Left renal cortex interstitium (tissue), 4 donors: ENCODE measurements at regions not wholly inside any gene's neighbourhood (a gene's known extent, or its start where the extent isn't known, plus 50 kb on each side); places are given as distances from the start of the nearest gene placed in this dataset.
"Not testable (repeated sequence)": the region's sequence is repeated elsewhere in the genome, so short reads cannot be mapped to it uniquely, and the experiment has no call there.

Experiments used
- DNase-seq, 4 donors: peaks; one replicate each; pipeline ENCODE4 v3.0.0-alpha.2; 2013; ENCODE audit warnings: low read depth in 4 of 4, low spot score in 2 of 4, missing footprints in 1 of 4

GRCh38 chr3:20668411-20668810 is 482.4 kb upstream of the SGO1 start:
- no peak for DNase-seq

GRCh38 chr3:20666091-20666490 is 480.1 kb upstream of the SGO1 start:
- no peak for DNase-seq

GRCh38 chr3:20658491-20658890 is 472.5 kb upstream of the SGO1 start:
- no peak for DNase-seq

DNA sequence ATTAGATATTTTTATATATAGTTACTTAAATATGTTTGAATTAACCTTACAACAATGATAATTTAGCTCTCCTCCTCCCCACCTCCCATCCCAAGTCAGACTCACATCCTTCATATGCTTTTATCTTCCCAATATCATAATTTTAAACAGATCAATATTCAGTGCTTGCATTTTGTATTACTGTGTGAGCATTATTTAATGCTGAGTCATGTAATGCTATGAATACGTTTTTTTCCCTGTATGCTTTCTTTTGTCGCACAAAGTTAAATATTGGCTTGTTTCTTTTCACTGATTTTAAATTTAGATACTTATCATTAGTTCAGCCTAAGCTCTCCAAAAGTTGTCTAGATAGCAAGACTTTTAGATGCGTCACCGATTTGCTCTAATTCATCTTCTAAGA is 471.6 kb upstream of the SGO1 start:
- no peak for DNase-seq

DNA sequence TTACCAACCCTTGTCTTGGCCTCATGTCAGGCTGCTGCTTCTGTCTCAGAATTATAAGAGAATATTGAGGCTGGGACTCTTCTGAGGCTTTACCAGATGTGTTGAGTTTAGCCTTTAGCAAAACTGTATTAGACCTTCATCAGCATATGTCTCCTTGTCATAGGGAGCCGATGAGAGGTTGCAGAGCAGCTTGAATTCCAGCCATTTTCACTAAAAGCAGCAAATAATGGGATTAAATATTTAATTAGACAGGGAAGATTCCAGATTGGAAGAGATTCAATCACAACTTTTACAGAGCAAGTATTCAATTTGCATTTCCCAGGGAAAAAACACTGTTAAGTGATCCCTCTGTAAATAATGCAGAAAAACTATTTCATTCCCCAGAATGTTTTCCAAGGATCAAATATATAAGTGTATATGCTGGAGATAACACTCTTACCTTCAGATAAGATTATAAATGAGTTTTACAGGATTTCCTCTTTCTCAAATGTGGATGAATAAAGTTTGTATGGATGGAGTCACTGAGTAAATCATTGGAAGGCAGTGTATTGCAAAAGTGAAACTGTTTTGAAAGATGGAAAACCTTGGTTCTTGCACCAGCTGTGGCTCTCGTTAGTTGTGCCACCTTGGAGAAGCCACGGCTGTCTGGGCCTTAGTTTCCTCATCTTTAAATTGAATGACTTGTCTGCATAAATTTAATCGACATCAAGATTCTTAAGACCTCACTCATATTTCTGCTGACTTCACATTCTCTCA is 466.4 kb upstream of the SGO1 start:
- DNase-seq = no peak

DNA sequence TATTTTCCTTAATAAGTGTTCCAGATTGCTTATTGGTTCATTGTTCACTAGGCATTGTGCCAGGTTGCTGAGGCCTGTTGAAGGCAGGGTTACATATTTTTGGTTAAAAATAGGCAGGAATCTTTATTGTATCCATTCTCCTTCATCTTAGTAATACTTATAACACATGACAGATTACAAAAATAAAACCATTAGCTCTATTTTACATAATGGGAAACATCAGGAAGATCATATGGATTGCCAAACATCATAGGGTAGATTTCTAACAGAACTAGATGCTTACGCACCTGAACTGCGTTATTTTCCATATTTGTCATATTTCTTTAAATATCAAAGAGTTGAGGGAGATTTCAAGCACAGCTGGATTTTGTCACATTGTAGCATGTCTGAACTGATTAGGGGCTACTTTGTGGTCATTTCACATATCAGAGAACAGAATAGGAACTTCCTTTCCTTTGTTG is 462.9 kb upstream of the SGO1 start:
- DNase-seq = no peak

- DNase-seq = no peak
These were observed 462.3 kb upstream of the SGO1 start for GRCh38 chr3:20648294-20648693.

DNA sequence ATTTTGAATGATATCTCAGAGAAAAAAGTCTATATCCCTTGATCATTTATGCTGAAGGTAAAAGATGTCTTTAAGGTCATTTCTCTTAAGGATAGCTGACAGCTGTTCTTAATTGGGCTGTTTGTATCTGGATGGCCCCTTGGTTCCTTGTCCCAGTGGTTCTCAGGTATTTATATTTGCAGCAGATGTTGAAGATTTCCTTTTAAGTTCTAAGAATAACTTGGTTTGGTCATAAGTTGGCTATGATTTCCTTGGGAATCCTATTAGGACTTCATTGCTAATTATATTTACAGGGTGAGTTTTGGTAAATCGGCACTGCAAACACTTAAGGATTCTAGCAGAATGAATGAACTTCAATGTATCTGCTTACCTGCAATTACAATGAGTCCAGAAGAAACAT is 460.4 kb upstream of the SGO1 start:
- DNase-seq = no peak

GRCh38 chr3:20645340-20645739 is 459.3 kb upstream of the SGO1 start:
- no peak for DNase-seq

- no peak for DNase-seq
These were observed 451.7 kb upstream of the SGO1 start for GRCh38 chr3:20637729-20638128.

GRCh38 chr3:20622304-20622703 is 436.3 kb upstream of the SGO1 start:
- no peak for DNase-seq

DNA sequence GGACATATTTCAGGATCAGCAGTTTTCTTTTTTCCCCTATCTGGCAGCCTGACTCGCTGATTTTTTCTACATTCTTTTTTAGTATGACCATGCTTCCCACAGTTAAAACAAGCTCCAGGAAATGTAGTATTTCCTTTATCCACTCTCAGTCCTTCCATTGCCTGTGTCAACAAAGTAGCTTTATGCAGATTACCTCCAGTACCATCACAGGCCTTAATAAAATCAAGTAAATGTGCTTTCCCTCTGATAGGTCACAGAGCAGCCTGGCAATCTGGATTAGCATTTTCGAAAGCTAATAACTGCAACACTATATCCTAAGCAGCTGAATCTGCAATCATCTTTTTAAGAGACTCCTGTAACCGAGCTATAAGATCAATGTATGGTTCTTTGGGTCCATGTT is 432.6 kb upstream of the SGO1 start:
- not testable (repeated sequence) for DNase-seq

DNA sequence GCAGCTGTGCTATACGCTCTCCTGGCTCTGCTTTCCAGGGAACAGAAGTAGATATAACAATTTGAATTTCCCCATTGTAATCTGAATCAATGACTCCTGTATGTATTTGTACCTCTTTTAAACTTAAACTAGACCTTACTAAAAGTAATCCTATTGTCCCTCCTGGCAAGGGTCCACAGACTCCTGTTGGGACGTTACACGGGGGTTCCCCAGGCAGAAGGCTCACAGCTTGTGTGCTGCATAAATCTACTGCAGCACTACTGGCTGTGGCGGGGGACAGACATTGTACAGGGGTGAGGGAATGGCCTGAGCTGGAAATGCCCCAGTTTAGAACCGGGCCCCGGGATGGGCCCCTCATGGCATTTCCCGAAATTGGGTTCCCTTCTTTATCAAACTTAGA is 432.2 kb upstream of the SGO1 start:
- not testable (repeated sequence) for DNase-seq

- DNase-seq = not testable (repeated sequence)
These were observed 430.0 kb upstream of the SGO1 start for GRCh38 chr3:20615982-20616381.

DNA sequence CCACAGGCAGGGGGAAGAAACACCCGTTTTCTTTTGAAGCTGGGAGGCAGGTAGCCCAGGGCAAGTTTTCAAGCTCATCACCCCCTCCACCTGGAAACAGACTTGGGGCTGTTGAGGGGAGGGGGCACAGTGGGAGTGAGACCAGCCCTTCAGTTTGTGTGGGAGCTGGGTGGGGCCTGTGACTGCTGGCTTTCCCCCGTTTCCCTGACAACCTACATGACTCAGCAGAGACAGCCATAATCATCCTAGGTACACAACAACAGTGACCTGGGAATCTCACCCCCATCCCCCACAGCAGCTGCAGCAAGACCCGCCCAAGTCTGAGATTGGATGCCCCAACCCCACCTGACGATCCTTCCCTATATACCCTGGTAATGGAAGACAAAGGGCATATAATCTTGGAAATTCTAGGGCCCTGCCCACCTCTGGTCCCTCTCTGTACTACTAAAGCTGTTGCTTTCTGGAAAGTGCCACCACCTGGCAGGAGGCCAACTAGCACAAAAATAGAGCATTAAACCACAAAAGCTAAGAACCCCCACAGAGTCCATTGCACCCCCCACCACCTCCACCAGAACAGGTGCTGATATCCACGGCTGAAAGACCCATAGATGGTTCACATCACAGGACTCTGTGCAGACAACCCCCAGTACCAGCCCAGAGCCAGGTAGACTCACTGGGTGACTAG is 422.2 kb upstream of the SGO1 start:
- no peak for DNase-seq

DNA sequence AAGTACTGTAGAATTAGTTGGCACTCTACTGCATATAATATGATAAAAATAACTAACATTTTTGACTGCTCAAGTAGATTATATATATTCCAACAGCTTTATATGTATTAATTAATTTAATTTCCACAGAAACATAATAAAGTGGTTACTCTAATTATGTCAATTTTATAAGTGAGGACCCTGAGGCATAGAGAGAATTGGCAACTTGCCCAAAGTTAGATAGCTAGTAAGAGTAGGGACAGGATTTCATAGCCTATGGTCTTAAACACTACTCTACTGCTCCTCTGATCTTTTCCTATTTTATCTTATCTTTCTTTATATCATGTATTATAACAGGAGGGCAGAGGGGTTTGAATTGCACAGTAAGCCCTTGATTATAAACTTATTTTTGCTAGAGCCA is 418.7 kb upstream of the SGO1 start:
- DNase-seq = no peak

GRCh38 chr3:20589275-20589674 is 403.3 kb upstream of the SGO1 start:
- DNase-seq = no peak

DNA sequence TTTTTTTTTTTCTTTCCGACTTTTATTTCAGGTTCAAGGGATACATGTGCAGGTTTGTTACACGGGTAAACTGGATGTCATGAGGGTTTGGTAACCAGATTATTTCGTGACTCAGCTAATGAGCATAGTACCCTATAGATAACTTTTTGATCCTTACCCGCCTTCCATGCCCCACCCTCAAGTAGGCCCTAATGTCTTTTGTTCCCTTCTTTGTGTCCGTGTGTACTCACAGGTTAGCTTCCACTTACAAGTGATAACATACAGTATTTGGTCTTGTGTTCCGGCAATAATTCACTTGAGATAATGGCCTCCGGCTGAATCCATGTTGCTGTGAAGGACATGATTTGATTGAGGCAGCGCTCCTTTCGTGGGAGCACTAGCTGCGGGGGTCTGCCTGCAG is 402.8 kb upstream of the SGO1 start:
- no peak for DNase-seq

DNA sequence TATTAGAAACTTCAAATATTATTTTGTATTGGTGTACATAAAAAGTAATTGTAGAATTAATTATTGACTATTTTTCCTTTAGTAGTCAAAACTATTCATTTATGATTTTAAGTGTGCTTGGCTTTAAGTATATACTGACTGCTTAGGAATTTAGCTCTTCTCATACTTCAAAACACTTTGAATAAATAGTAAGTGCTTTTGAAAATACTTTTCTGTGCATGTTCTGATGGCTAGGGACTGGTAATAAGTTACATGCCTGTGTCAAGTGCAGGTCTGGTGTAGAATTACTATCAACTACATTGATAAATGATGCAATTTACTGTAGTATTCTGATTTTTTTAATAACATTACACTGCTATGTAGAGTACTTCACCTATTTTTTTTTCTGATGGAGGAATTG is 397.6 kb upstream of the SGO1 start:
- DNase-seq = no peak

DNA sequence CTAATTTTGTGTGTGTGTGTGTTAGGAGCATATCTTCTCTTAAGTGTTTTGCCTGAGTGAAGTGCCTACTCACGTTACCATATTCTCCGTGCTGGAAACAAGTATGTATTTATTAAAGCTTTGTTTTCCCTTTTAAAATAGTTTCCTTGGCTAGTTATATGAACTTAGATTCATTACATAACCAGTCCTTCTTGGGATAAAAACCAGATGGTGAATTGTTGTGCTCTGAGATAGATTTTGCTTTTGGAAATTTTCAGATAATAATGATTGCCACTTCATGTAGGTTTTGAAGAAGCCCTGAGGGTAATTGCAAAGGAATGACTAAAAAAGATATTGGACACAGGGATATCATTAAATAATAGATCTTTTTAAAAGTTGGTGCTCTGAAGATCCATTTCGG is 390.2 kb upstream of the SGO1 start:
- no peak for DNase-seq

GRCh38 chr3:20575146-20575545 is 389.1 kb upstream of the SGO1 start:
- no peak for DNase-seq

DNA sequence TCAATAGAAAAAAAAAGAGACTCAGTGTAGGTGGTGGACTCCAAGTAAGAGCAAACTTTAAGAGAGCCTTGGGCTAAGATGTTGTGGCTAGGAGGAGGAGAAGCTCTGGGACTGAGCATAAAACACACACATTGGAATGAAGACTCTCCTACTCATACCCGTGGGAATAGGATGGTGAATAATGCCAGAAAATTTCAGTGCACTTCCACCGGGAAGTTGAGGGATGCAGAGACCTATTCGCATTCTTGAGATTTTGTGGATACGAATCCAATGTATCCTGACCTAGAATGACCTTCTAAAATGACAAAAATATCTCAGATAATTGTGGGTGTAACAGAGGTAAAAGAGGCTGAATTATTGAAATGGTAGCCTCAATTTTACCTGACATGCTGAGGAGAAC is 388.7 kb upstream of the SGO1 start:
- no peak for DNase-seq
